Mucosa of stomach (tissue), 1 donor: ENCODE measurements at regions not wholly inside any gene's neighbourhood (a gene's known extent, or its start where the extent isn't known, plus 50 kb on each side); places are given as distances from the start of the nearest gene placed in this dataset.

Source experiments
- H3K27me3 ChIP-seq: one replicate; pipeline ENCODE4 v1.7.0; 2013; ENCODE audit warnings: mild to moderate bottlenecking, low read length; ENCODE audit not compliant: control insufficient read depth, insufficient read depth
- H3K36me3 ChIP-seq: one replicate; pipeline ENCODE4 v1.7.0; 2013; ENCODE audit warnings: low read length; ENCODE audit not compliant: control insufficient read depth, insufficient read depth
- H3K4me1 ChIP-seq: one replicate; pipeline ENCODE4 v1.7.0; 2013; ENCODE audit warnings: mild to moderate bottlenecking, low read length; ENCODE audit not compliant: control insufficient read depth, insufficient read depth
- H3K4me3 ChIP-seq: one replicate; pipeline ENCODE4 v1.7.0; 2013; ENCODE audit warnings: low read length
- H3K9ac ChIP-seq: one replicate; pipeline ENCODE4 v1.7.0; 2013; ENCODE audit warnings: mild to moderate bottlenecking, low read length, moderate library complexity
- H3K9me3 ChIP-seq: one replicate; pipeline ENCODE4 v1.7.0; 2013; ENCODE audit warnings: mild to moderate bottlenecking, low read length, moderate library complexity; ENCODE audit not compliant: control insufficient read depth
- donor health status: Pancreatic carcinoma.

GRCh38 chr7:136049117-136049516, 72.0 kb upstream of the MTPN start:
- no peak overlapping the region for H3K4me3 ChIP-seq
- no peaks in the 10 kb centered on the region for H3K27me3 ChIP-seq
- H3K4me1 ChIP-seq: no peaks in the 10 kb centered on the region
- no peak overlapping the region for H3K9ac ChIP-seq
- H3K9me3 ChIP-seq: no peaks in the 10 kb centered on the region
- H3K36me3 ChIP-seq: no peaks in the 10 kb centered on the region

DNA sequence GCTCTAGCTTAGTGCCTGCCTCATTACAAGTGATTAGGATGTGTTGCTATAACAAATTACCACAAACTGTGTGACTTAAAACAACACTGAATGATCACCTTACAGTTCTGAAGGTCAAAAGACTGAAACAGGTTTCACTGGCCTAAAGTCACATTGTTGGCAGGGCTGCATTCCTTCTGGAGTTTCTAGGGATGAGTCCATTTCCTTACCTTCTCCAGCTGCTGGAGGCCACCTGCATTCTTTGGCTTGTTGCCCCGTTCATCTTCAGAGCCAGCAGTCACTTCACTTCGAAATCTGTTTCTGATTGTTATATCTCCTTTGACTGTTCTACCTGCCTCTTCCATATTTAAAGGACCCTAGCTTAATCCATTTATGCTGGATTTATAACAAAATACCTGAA, 69.4 kb upstream of the MTPN start:
- no peaks in the 10 kb centered on the region for H3K9me3 ChIP-seq
- H3K4me1 ChIP-seq: no peaks in the 10 kb centered on the region
- H3K27me3 ChIP-seq: no peaks in the 10 kb centered on the region
- no peak overlapping the region for H3K4me3 ChIP-seq
- H3K36me3 ChIP-seq: no peaks in the 10 kb centered on the region
- H3K9ac ChIP-seq: no peak overlapping the region

- Histone ChIP-seq H3K4me3 (no peak overlapping the region), H3K9ac (no peak overlapping the region), H3K9me3 (no peaks in the 10 kb centered on the region), H3K27me3 (no peaks in the 10 kb centered on the region), H3K36me3 (no peaks in the 10 kb centered on the region), H3K4me1 (no peaks in the 10 kb centered on the region)
Measured at GRCh38 chr7:136045992-136046391, 68.8 kb upstream of the MTPN start.

DNA sequence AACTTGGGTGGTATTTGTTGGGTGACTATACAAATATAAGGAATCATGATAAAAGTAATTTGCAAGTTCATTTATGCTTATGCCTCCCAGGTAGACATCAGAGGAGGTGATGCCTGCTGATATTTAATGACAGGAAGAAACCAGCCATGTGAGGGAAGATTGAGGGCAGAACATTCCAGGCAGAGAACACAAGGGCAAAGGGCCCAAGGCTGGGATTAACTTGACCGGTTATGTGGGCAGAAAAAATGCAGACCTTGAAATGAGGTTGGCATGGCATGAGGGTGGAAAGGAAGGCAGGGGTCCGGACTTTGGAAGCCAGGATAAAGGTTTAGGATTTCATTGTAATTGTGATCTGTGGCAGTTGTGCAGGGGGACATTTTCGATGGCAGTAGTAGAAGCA, 68.0 kb upstream of the MTPN start:
- Histone ChIP-seq H3K4me1 (no peaks in the 10 kb centered on the region), H3K9ac (no peak overlapping the region), H3K4me3 (no peak overlapping the region), H3K36me3 (no peaks in the 10 kb centered on the region), H3K9me3 (no peaks in the 10 kb centered on the region), H3K27me3 (no peaks in the 10 kb centered on the region)

- H3K9ac ChIP-seq: no peak overlapping the region
- H3K4me3 ChIP-seq: no peak overlapping the region
- no peaks in the 10 kb centered on the region for H3K36me3 ChIP-seq
- H3K4me1 ChIP-seq: no peaks in the 10 kb centered on the region
- H3K27me3 ChIP-seq: no peaks in the 10 kb centered on the region
- H3K9me3 ChIP-seq: no peaks in the 10 kb centered on the region
Measured at GRCh38 chr7:136039577-136040345, 62.6 kb upstream of the MTPN start.

DNA sequence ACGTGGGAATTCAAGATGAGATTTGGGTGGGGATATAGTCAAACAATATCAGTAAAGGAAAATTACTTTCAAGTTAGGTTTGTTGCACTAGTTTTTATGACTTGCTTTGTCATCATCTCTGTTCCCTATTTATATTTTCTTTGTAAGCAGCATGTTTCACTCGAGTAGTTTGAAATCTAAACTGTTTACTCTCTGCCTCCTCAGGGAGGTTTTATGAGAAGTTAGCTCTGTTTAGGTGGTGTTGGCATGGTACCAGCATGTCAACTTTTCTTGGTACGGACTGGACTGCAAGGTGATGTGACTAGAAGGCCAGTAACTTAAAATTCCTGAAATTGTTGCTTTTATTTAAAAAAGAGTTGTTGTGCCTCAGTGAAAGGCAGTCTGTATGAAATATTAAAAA, 59.2 kb upstream of the MTPN start:
- Histone ChIP-seq H3K27me3 (no peaks in the 10 kb centered on the region), H3K4me3 (no peak overlapping the region), H3K9me3 (no peaks in the 10 kb centered on the region), H3K9ac (no peak overlapping the region), H3K36me3 (no peaks in the 10 kb centered on the region), H3K4me1 (no peaks in the 10 kb centered on the region)

DNA sequence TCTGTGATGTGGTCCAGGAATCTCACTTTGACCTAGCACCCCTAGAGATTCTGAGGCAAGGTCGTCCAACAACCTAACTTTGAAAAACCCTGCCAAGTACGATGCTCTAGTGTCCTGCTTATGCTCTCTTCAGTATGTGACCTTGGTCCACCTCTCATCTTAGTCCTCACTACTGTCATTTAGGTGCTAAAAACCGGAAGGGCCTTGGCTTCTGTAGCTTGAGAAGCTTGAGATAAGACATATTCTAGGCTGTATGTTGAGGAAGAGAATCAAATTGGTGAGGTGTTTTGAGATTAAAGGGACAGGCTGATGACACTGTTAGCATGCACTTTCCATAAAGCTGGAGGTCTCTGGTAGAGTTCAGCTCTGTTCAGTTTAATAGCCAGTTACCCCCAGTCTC, 57.0 kb upstream of the MTPN start:
- Histone ChIP-seq H3K9ac (no peak overlapping the region), H3K36me3 (no peaks in the 10 kb centered on the region), H3K4me1 (no peaks in the 10 kb centered on the region), H3K4me3 (no peak overlapping the region), H3K27me3 (no peaks in the 10 kb centered on the region), H3K9me3 (no peaks in the 10 kb centered on the region)

DNA sequence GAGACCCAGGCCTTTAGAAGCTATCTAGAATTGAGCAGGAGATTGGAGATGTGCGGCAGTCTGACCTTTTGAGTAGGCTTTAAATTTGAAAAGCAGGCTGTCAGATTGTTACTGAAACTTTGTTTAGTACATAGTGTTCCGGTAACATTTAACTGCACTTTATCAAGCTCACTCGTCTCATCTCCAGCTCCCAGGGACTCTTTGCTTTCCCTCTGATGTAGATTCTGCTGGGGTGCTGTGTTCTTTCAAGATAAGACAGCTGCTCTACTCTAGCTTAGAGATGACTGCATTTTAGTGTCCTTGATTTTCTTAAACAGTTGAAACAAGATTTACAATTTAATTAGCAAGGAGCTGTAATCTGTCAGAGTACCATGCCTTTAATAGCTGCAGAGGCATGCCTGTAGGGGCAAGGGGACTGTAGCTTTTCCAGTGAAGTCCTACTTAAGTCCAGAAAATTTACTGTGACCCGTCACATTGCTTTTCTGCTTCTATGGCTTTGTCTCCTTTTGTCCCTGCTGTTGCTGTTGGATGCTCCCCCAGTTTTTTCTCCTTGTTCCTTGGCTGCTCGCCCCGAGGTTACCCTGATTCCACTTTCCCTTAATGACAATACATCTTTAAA, 56.4 kb upstream of the MTPN start:
- H3K4me3 ChIP-seq: no peak overlapping the region
- H3K9ac ChIP-seq: no peak overlapping the region
- no peaks in the 10 kb centered on the region for H3K27me3 ChIP-seq
- H3K4me1 ChIP-seq: no peaks in the 10 kb centered on the region
- no peaks in the 10 kb centered on the region for H3K9me3 ChIP-seq
- H3K36me3 ChIP-seq: no peaks in the 10 kb centered on the region

DNA sequence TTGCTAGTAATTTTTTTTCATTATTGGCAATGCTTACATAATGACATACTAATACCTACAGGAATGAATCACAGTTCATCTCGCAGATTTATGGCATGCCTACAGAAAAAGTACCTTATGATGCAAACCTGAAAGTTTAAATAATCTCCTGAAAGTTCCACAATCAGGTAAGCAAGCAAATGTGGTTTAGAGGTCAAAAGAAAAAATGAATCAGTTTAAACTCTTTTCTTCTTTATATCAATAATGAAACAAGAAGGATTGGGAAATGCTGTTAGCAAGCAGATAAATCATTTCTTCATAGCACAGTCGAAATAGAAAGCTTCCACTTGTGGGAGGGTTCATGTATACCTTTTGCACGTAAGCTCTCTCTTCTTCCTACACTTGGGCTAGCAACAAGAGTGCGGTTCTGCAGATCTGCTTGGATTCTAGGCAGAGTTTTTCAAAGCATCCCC, 53.7 kb upstream of the MTPN start:
- no peak overlapping the region for H3K4me3 ChIP-seq
- no peaks in the 10 kb centered on the region for H3K27me3 ChIP-seq
- H3K36me3 ChIP-seq: no peaks in the 10 kb centered on the region
- H3K9ac ChIP-seq: no peak overlapping the region
- no peaks in the 10 kb centered on the region for H3K9me3 ChIP-seq
- no peaks in the 10 kb centered on the region for H3K4me1 ChIP-seq

- Histone ChIP-seq H3K36me3 (no peaks in the 10 kb centered on the region), H3K9ac (no peak overlapping the region), H3K9me3 (no peaks in the 10 kb centered on the region), H3K4me3 (no peak overlapping the region), H3K27me3 (no peaks in the 10 kb centered on the region), H3K4me1 (no peaks in the 10 kb centered on the region)
Measured at GRCh38 chr7:136030330-136030729, 53.2 kb upstream of the MTPN start.

DNA sequence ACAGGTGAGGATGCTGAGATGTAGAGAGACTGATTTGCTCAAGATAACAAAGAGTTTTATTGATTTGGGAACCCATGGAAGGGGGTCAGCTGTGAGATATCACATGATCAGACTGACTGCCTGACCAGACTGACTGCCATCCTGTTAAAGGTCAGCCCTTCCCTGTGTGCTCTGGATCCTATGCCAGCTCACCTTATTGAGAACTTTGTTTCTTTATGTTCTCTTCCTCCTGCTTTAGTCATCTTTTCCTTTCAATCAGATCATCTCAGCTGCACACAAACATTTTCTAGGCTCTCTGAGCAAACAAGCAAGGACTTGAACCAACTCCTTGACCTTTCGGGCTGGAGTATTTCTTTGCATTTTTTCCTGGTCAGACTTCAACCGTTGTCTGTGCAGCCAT, 50.0 kb upstream of the MTPN start:
- no peaks in the 10 kb centered on the region for H3K9me3 ChIP-seq

More for the DNA sequence above, 50.0 kb upstream of the MTPN start:
- H3K9ac ChIP-seq: no peak overlapping the region
- H3K36me3 ChIP-seq: no peaks in the 10 kb centered on the region
- no peaks in the 10 kb centered on the region for H3K4me1 ChIP-seq
- no peaks in the 10 kb centered on the region for H3K27me3 ChIP-seq
- no peak overlapping the region for H3K4me3 ChIP-seq
